ENCODE measurements at regions not wholly inside any gene's neighbourhood (a gene's known extent, or its start where the extent isn't known, plus 50 kb on each side); places are given as distances from the start of the nearest gene placed in this dataset.

- POLR2A ChIA-PET: no interaction called here
- H4K20me1 ChIP-seq (ENCODE audit: control insufficient read depth, insufficient read depth): no peaks in the 10 kb centered on the region
- no peaks in the 10 kb centered on the region for H3K9me3 ChIP-seq (replicated peaks; ENCODE audit: control insufficient read depth, insufficient read depth, low read length)
- no peak overlapping the region for H3K9ac ChIP-seq (ENCODE audit: control insufficient read depth, insufficient read depth, low read length)
- no peaks in the 10 kb centered on the region for H3K4me1 ChIP-seq (ENCODE audit: control insufficient read depth, insufficient read depth, low read length)
- H3K27ac ChIP-seq (ENCODE audit: control insufficient read depth, insufficient read depth): no peak overlapping the region
- CTCF ChIA-PET: no interaction called here
- no TSS peak for BruUV-seq (replicated peaks)
- no peaks in the 10 kb centered on the region; a peak in 1 of 4 replicates for H3K27me3 ChIP-seq (replicated peaks in 1 of 2; ENCODE audit: control insufficient read depth in 2 of 2, insufficient read depth in 2 of 2, low read length in 1 of 2)
- no peak for FAIRE-seq
- RAD21 ChIA-PET (ENCODE audit: unreplicated experiment): no interaction called here
- in situ Hi-C loops (cut with MboI) (no loop called here), intact Hi-C loops (cut with micrococcal nuclease; ENCODE audit: unreplicated experiment) (no loop called here)
- ATAC-seq: no peak
- no peaks in the 10 kb centered on the region for H3K79me2 ChIP-seq (ENCODE audit: control insufficient read depth, insufficient read depth, low read length)
- WGBS (ENCODE audit: insufficient coverage, insufficient replicate concordance, low lambda C conversion rate, missing lambda C conversion rate): 15% methylated on average over 2 of the region's 2 CpGs
- DNase-seq (ENCODE audit: low read depth, low spot score): no peak
- no peak overlapping the region for H2AFZ ChIP-seq (ENCODE audit: control insufficient read depth, low read depth, low read length)
- SMC1A ChIA-PET (ENCODE audit: uncharacterized antibody, unreplicated experiment): interaction anchor here (0.7 kb wide), 1 partner anchor 515 kb away, joined by 4 read pairs; no protein-coding TSS in a partner anchor
- no peaks in the 10 kb centered on the region for H3K36me3 ChIP-seq (ENCODE audit: control insufficient read depth in 2 of 2, insufficient read depth in 2 of 2, low read length in 1 of 2)
- no peak overlapping the region for H3K4me3 ChIP-seq
- no peak overlapping the region for H3K4me2 ChIP-seq (ENCODE audit: control insufficient read depth, insufficient read depth)
- TF ChIP-seq POLR2AphosphoS5 (IDR thresholded peaks at IDR 0.05; ENCODE audit: low read length) (no peak), ATF2 (IDR thresholded peaks at IDR 0.05; ENCODE audit: low read length) (no peak), SP1 (IDR thresholded peaks at IDR 0.05; ENCODE audit: low read depth, low read length) (no peak), EZH2 (IDR thresholded peaks at IDR 0.05; ENCODE audit: borderline replicate concordance, control insufficient read depth, low read depth, low read length) (no peak), ZZZ3 (IDR thresholded peaks at IDR 0.05; ENCODE audit: control insufficient read depth, insufficient read length, low read depth) (no peak), ZNF217 (IDR thresholded peaks at IDR 0.05) (no peak), ZBTB4 (CRISPR knock-in tag; IDR thresholded peaks at IDR 0.05) (no peak), STAT3 (IDR thresholded peaks at IDR 0.05; ENCODE audit: low read depth, low read length) (no peak), SIX5 (IDR thresholded peaks at IDR 0.05; ENCODE audit: low read depth, low read length, severe bottlenecking) (no peak), MEF2B (IDR thresholded peaks at IDR 0.05; ENCODE audit: partially characterized antibody, poor library complexity, severe bottlenecking) (no peak), NBN (IDR thresholded peaks at IDR 0.05) (no peak), PBX3 (IDR thresholded peaks at IDR 0.05; ENCODE audit: insufficient replicate concordance, low read depth, low read length) (no peak), ZNF592 (IDR thresholded peaks at IDR 0.05) (no peak)
Observed at GRCh38 chr5:135690466-135690865, 111.7 kb upstream of the CXCL14 start.

Data from GM12878 (cell line).